Islet of Langerhans (tissue), 1 donor: ENCODE measurements at regions not wholly inside any gene's neighbourhood (a gene's known extent, or its start where the extent isn't known, plus 50 kb on each side); places are given as distances from the start of the nearest gene placed in this dataset.
"Not testable (repeated sequence)": the region's sequence is repeated elsewhere in the genome, so short reads cannot be mapped to it uniquely, and the experiment has no call there.

Source experiments
- FAIRE-seq: peaks from one replicate; lab custom pipeline; 2011; peaks lifted over from hg19 to GRCh38; lab: Jason Lieb, UNC

GRCh38 chr6:74953708-74954107, 252.1 kb downstream of the COL12A1 start:
- FAIRE-seq = no peak

- FAIRE-seq = no peak
Measured at GRCh38 chr6:74946961-74947360, 258.9 kb downstream of the COL12A1 start.

DNA sequence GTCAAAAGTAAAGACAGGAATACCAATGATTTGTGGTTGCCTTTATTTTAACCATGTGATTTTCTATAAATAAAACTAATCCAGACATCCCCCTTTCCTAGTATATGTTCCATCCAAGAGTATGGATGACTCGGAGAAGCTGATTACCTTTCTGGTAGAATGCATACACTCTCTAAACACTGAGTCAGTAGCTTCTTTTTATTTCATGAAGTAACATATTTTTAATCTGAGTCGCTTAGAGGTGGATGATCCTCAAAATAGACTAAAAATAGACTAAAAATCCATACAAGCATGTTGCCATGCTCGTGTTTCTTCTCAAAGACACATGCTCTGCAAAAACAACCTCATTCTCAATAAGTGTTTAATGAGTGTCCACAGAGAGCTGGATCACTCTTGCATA, 263.7 kb downstream of the COL12A1 start:
- FAIRE-seq = no peak

GRCh38 chr6:74941424-74941823, 264.4 kb downstream of the COL12A1 start:
- no peak for FAIRE-seq

DNA sequence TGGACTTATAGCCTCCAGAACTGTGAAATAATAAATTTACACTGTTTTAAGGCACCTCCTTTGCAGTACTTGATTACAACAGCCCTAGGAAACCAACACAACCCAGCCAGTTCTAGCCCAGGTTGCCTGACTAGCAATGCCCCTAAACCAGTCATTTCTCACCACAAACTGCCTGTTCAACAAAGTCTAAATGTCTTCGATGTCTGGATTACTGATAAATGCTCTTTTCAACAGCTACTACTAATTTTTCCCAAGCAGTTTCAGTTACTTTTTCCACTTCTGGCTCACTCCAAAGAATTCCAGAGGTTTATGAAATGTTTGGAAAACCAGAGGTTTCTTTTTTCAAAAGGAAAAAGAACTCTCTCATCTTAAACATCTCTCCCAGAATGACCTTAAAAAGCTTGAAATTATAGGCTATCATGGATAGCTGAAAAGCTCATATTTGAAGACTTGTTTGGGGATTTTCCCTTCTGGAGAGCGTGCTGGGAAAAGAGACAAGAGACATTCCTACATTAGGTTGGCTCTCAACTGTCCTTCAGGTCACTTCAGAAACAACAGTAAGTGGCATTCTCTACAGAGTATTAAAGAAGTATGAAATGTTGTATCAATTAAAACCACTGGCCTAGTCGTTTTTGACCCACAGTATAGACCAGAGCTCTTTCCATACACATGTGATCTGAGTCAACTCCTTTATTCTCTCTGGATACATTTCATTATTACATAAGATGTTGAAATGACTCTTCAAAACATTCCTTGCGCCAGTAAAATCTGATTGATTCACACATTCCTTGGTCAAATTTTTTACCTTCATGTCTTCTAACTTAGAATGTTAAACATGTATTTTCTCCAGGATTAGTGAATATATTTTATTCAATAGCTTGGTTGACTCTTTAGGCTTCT, 265.9 kb downstream of the COL12A1 start:
- no peak for FAIRE-seq

DNA sequence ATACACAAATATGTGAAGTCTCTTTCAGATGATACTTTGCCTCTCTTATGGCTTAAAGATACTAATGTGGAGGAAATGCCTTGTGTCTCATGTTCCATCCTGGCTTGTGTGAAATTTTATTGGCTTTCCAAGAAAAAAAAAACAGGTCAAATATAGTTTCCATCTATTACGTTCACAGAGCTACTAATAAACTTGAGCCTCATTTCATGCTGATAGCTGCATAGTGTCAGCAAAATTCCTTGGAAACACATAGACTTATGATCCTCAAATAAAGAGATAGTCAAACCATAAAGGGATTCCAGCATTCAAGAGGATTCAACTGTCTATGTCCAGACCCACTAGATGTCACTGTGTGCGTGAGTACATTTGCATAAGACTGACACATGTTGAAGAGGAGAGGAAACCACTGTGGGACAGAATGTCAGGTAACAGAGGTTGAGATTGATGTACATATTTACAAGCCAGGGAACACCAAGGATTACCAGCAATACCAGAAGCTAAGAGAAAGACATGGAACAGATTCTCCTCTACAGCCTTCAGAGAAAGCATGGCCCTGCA, 266.6 kb downstream of the COL12A1 start:
- FAIRE-seq = no peak

- FAIRE-seq = no peak
Measured at GRCh38 chr6:74937936-74938335, 267.9 kb downstream of the COL12A1 start.

DNA sequence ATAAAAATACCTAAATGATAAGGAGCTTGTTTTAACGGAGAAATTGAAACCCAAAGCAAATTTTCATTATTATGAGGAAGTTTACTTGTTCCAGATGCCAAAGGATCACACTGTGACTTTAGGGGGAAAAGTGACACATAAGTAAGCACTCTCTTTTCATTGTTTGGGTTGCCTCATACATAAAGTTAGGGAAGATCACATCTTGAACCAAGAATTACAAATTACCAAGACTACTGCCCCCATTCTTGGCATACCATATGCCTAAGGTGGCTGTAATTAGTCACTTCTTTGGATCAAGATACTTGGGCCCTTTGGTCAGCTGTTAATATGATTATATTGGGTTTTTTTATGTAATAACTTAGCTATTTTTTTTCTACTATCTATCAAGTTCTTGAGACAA, 269.0 kb downstream of the COL12A1 start:
- no peak for FAIRE-seq

DNA sequence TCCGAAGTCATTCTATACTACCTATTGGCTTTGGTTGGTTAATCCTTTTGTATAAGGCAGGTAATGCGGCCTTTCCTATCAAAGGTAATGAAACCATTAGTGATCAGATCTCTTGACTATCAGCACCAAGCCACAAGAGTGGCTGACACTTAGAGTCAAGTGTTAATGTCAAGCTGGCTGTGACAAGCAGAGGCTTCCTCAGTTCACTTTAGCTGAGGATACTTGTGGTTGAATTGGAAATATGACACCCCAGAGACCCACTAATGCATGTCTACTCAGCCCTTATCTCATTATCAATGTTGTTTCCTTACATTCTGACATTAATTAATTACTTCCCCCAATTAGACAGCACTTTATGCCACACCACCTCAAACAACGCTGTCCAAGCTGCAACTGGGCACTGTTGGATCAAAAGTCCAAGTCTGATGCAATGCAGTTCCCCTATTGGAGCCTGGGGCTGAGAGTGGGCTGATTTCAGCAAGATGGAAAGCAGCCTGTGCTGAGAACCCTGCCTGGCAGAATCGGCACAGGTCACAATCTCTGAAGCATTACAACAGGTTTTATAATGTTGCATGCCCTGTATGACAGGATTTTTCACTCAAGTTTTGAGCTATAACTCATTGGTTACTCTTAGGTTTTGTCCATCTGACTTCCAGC, 273.5 kb downstream of the COL12A1 start:
- no peak for FAIRE-seq

GRCh38 chr6:74931558-74931957, 274.3 kb downstream of the COL12A1 start:
- FAIRE-seq = no peak

DNA sequence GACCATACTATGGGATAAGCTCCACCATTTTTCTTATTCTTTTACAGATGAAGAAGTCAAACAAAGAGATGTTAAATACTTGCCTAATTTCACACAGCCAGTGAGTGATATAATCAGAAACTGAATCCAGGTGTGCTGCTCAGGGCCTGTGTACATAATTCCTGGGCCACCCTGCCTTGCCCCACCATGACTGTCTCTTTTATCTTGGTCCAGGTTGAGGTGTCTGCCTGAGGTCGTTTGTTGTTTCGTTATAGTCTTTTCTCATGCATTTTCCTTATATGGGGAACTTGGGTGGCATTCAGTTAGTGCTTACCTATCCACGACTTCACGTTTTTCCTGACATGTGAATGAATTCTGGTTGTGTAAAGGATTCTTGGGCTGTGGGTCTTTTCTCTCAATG, 277.6 kb downstream of the COL12A1 start:
- FAIRE-seq = no peak

DNA sequence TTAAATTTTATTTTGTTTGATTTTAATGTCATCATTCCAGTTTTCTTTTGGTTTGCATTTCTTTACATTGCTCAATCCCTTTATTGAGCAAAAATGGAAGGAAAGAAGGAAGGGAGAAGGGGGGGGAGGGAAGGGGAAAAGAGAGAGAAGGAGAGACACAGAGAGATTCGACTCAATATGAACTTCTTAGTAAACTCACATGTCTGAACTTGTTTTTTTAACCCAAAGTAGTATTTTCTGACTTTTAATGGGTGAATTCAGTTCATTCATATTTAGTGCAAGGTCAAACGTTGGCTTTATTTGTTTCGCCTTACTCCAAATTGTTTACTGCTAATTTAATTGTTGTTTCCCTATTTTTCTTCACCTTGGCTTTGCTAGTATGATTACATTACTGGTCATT, 278.6 kb downstream of the COL12A1 start:
- FAIRE-seq = no peak

DNA sequence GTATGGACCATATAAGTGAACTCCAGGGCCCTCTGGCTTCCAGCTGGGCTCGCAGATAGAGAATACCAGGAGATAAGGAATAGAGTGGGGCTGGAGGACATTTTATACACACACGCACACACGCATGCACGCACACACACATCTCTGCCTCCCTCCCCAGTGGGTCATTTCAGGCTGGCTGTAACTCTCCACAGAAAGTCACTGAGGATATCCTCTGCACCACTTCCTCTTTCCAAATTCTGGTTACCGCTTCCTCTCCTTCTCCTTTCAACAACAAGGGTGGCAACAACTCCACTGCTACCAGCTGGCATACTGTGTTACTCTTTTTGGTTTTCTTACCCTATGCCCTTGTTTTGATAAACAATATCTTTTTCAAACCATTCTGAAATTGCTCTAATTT, 280.2 kb downstream of the COL12A1 start:
- no peak for FAIRE-seq

DNA sequence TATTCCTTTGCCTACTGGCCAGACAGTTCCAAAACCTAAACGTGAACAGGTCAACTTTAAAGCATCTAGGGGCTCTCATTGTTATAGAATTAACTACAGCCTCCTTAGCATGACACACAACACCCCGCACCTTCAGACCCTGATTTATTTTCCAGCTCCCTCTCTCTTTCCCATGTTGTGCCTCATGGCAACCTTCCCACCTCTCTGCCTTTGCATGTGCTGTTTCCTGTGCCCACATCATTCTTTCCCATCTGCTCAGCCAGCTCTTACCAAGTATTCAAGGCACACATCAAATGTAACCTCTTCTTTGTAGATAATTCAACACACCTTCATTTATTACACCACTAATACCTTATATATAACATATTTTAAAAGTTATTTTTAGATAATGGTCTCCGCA, 291.0 kb downstream of the COL12A1 start:
- FAIRE-seq = no peak

- no peak for FAIRE-seq
Measured at GRCh38 chr6:74912234-74912633, 293.6 kb downstream of the COL12A1 start.

DNA sequence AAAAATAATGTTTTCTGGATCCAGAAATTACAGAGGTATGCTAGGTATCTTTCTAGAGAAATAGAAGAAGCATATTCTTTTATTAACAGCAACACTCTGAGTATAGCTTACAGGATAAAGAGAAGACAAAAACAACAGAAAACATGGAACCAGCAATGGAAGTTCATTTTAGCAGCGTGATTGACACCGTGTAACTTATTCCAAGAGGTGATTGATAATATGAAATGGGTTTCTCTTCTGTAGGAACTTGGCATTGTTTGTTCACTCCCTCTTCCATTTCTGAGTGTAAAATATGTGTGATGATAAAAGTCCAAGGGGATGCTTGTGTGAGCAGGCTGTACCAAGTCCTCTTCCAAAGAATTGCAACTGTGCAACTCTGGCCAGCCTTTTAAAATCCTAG, 303.0 kb downstream of the COL12A1 start:
- FAIRE-seq = no peak

- FAIRE-seq = no peak
Measured at GRCh38 chr6:74902089-74902488, 303.8 kb downstream of the COL12A1 start.

GRCh38 chr6:74901576-74901975, 304.3 kb downstream of the COL12A1 start:
- no peak for FAIRE-seq

- FAIRE-seq = no peak
Measured at GRCh38 chr6:74899416-74899815, 306.4 kb downstream of the COL12A1 start.

- no peak for FAIRE-seq
Measured at GRCh38 chr6:74892091-74892490, 313.8 kb downstream of the COL12A1 start.

GRCh38 chr6:74891349-74891831, 314.5 kb downstream of the COL12A1 start:
- no peak for FAIRE-seq

- no peak for FAIRE-seq
Measured at GRCh38 chr6:74889635-74890034, 316.2 kb downstream of the COL12A1 start.

- not testable (repeated sequence) for FAIRE-seq
Measured at GRCh38 chr6:74888741-74889140, 317.1 kb downstream of the COL12A1 start.
